ENCODE measurements at regions not wholly inside any gene's neighbourhood (a gene's known extent, or its start where the extent isn't known, plus 50 kb on each side); places are given as distances from the start of the nearest gene placed in this dataset.

DNA sequence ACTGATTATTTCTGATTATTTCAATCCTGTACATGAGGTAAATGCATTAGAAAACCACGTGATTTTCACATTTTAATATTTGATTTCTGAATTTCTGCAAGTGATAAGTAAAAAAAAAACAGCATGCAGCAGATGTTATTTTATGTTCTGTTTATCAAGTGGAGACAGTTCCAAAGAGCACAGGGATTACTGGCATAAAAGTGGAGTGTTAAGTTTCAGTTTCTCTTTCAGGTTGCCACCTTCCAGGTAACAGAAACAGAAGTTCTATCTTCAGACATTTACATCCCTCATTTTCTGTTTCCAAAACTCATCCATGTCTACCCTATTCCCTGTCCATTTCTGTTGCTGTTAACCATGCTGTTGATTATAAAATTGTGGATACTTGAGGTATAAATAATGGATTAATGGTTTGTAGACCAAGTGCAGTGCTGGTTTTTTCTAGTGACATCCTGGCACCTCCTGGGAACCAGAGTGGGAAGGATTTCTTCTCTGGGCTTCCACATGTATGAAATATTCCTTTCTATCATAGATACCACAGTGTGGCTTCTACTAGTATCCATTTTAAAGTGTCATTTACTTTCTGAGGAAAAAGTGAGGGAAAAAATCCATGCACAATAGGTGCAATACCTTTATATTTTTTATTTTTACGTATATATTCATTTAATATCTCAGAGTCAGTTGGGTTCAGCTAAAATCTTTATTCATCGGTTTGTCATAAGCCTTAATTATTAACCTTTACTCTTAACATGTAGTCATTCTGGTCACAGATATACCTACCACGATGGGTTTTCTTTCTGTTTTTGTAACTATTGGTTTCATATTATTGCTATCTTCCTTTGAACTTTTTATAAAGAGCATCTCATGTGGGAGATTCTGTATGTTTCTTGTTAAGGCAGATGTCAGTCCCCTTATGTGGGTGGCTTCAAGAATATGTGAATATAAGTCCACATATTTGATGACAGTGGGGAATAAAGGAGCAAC is 1010.0 kb downstream of the SQOR start:
- TF ChIP-seq POLR2AphosphoS5 (IDR thresholded peaks at IDR 0.05; ENCODE audit: low read depth, low read length), result no peak
- no peak for TF ChIP-seq POLR2A (IDR thresholded peaks at IDR 0.05; ENCODE audit: low read depth, low read length)
